HG03354 (cell line): ENCODE measurements at regions not wholly inside any gene's neighbourhood (a gene's known extent, or its start where the extent isn't known, plus 50 kb on each side); places are given as distances from the start of the nearest gene placed in this dataset.

Experiments used
- ATAC-seq: cut with Tn5 transposase; IDR thresholded peaks from one replicate; pipeline ENCODE4 v1.9.1; 2021; ENCODE audit warnings: mild to moderate bottlenecking; ENCODE audit not compliant: unreplicated experiment, poor library complexity, severe bottlenecking

DNA sequence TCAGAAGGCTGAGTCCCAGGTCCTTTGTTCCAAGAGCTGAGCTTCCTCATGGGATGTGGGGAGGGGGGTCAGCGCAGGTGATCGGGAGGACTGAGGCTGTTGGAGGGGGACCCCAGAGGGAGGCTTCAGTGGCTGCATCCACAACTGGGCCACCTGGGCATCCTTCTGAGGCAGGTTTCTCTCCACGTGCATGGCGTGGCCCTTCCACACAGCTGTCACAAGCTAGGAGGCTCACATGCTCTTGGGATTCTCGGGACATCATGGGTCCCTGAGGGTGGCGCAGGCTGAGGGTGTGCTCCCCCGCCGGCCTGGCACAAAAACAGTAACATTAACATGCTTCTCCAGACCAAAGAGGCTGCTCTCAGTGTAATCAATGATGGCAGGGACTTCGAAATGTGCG, 229.6 kb upstream of the AJAP1 start:
- no peak for ATAC-seq

DNA sequence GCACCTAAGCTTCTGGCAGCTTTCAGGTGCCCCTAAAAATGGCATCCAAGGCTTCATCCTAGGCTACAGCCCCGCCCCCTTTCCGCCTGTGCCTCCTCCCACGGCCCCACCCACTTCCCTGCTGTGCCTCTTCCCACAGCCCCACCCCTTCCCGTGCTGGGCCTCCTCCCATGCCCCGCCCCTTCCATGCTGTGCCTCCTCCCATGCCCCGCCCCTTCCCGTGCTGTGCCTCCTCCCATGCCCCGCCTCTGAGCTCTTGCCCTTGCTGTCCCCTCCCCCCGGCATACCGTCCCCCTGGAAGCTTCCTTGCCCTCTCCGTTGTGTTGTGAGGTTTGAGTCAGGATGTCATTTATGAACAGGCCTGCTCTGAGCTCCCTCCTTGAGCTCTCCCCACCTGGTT, 228.5 kb upstream of the AJAP1 start:
- no peak for ATAC-seq

DNA sequence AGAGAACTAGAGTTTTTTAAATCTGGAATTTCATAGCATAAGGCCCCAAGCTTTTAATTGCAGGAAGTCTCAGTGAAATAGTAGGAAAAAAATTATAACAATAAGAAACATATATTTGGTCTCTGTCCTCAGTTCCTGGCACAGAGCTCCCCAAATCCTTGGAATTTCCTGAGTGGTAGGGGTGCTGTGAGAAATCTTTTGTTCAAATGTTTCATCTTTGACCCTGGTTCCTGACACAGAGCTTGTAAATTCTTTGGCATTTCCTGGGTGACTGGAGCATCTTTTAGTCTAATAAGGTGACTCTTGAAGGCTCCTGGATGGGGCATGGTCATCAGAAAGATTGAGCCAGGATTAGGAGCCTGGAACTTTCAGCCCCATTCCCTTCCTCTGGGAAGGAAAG, 225.7 kb upstream of the AJAP1 start:
- ATAC-seq: no peak

DNA sequence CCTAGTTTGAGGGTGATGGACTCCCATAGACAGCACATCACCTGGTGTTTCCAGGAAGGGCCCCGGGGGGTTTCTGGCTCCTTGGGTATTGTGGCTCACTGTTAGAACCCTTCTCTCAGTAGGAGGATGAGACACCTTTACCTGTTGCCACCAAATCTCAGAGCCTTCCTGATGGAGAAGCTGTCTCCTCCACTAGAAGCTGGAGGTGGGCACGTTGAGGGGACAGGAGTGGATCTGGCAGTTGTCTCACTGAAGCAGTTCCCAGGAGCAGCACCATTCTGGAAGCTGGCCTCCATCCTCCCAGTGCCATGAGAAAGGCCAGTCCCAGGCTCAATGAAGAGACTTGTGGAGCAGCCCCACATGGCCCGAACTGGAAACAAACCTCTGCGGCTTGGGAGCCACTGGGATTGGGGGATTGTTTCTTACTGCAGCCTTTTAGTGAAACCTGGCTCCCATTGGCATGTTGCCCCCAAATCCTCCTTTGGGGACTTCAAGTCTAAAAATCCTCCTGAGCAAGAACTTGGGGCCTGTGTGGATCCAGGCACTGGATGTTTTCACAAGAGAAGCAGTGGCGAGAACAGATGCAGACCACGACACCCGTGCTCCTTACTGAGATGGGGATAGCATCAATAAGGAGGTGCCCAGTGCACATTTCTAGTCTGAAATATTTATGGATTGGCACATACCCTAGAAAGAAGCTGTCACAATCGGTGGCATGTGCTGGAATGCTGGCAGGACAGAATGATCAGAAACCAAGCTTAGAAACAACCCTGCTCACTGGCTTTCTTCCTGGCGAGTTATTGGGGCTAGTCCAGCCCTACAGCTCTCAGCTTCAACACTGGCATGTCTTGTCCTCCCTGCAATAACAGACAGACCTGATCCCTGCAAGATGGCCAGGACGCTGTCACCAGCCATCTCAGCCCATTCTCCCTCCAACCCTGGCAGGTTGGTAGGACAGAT, 223.7 kb upstream of the AJAP1 start:
- ATAC-seq: no peak

DNA sequence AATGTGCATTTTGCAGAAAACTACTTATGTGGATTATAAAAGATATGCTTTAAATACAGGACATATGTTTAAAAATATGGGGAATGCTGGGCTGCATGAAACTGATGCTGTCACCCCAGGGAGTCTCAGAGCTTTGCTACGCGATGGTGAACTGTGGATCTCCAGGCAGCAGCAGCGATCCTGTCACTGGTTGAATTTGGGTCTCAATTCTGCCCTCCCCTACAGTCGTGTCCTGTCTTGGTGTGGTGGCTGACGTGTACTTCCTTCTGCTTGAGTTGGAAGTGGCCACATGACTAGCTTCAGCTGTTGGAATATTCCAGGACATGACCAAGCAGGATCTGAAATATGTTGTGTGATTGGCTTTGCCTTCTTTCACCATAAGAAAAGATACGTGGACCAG, 222.9 kb upstream of the AJAP1 start:
- no peak for ATAC-seq

DNA sequence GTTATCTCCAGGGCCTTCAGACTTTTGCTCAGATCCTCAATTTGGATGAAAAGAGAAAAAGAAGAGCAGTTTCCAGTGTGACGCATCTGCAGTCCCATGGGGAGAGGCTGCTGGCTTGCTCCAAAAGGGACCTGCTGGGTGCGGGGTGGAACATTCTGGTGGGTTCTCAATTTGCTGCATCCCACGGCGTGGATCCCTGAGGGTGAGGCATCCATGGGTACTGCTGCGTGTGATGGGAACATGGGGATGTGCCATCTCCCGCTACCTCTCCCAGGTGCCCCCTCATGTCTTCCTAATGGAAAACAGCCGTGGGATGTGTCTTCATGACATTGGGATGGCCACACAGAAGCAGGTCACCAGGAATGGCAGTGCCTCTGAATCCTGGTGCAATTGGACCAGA, 221.3 kb upstream of the AJAP1 start:
- no peak for ATAC-seq

DNA sequence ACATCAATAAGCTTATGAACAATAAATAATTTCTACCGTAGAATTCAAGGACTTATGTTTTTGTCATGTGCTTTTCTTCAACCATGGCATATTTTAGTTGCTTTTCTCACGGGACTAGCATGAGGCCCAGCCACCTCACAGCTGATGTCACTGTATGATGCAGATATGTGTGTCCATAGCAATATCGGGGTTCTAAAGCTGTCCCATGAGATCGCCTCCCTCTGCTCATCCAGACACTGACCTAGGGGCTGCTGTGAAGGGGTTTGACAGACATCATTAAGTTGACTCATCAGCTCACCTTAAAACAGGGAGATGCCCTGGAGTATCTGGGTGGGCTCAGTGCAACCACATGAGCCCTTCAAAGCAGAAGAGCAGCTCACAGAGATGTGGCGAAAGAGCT, 210.3 kb upstream of the AJAP1 start:
- no peak for ATAC-seq

DNA sequence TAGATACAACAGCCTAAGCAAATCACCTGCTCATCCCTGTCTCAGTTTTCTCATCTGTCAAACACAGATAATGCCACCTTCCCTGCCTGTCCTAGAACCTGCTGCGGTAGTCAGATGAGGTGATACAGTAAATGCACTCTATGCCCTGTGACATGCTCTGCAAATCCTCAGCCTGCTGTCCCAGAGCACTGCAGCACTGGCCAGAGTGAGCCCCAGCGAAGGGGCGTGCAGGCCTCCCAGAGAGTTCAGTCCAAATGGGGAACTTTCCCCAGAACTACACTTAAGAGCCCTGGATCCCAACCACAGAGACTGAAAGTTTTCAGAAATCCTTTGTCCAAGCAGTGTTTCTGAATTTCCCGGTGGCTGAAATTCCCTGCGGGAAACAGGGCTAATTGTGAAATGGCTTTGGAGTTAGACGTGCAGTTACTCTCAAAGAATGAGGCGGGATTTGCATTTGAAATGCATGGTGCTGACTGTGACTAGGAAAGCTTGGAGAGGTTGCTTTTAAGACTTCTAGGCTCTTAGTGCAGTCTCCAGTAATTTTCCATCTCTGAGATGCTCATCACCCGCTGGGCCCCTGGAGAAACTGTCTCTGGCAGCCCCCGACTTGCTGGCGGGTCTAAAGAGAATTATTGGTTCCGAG, 206.5 kb upstream of the AJAP1 start:
- ATAC-seq: no peak

DNA sequence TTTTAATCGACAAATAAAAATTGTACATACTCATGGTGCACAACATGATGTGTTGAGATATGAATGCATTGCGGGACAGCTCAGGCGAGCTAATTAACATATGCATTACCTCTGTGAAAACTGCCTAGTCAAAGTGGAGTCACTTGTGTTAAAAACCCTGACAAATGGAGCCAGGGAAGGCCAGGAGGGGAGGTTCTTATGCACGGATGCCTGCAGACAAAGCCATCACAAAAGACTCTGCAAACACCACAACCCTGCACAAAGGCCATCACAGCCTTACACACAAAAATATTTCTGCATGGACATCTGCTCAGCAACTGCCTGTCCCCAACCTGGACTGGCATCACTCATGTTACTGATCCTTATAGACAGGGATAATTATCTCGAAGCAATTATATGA, 204.4 kb upstream of the AJAP1 start:
- no peak for ATAC-seq

DNA sequence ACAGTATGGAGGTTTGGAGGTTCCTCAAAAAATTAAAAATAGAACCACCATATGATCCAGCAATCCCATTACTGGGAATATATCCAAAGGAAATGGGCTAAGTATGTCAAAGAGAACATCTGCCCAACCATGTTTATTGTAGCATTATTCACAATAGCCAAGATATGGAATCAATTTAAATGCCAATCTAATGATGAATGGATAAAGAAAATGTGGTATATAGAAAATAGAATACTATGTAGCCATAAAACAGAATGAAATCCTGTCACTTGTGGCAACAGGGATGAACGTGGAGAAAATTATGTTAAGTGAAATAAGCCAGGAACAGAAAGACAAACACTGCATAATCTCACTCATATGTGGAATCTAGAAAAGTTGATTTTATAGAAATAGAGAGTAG, 201.7 kb upstream of the AJAP1 start:
- no peak for ATAC-seq

DNA sequence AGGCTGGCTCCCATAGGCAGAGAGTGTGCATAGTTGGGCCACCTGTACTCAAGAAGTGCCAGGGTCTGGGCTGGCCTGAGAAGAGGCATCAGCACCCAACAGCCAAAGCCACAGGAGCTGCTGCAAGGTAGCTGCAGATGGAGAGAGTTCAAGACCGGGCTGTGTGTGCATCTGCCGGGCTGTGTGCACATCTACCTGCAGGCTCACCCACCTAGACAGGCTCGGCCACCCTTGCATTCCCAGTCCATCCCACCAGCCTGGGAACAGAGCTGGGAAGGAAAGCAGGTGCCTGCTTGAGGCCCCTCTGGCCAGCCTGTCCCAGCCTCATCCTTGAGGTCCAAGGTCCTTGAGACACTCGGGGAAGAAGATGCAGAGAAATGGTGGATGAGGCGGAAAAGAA, 194.4 kb upstream of the AJAP1 start:
- ATAC-seq: no peak

DNA sequence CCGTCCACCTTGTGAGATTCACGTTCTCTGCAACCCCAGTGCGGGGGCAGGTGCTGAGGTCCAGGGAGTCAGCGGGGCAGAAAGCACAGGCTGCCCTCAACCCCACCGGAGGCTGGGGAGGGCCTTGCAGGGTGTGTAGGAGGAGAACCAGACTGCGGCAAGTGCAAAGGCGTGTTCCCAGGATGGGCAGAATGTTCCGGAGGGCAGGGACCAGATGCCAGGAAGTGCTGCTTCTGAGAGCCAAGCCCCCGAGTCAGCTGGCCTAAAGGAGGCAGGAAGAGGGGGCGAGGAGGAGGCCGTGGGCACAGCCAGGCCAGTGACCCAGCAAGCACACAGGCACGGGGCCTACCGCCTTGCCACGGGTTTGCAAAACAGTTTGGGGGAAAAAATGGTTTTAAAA, 193.8 kb upstream of the AJAP1 start:
- ATAC-seq: no peak

DNA sequence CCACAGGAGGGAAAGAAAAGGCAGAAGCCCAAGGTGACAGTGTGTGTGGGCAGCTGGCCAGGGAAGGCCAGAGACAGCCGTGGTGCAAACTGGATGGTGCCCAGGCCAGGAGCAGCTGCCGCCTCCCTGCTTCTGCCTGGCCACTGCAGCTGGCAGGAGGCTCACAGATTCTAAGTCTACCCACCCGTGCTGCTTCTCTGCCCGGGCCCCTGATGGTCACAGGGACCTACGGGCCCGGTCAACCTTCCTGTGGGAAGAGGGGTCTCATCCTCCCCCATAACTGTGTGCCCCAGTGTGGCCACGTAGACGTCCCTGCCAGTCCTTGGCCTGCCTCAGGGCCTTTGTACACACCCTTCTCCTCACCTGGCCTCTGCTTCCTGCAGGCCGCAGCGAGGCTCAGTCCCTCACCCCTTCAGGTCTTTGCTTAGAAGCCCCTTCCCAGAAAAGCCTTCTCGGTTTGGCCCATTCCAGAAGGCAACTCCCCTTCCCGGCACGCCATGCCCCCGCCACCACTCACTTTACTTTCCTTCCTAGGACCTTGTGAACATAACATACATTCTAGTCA, 192.6 kb upstream of the AJAP1 start:
- no peak for ATAC-seq

DNA sequence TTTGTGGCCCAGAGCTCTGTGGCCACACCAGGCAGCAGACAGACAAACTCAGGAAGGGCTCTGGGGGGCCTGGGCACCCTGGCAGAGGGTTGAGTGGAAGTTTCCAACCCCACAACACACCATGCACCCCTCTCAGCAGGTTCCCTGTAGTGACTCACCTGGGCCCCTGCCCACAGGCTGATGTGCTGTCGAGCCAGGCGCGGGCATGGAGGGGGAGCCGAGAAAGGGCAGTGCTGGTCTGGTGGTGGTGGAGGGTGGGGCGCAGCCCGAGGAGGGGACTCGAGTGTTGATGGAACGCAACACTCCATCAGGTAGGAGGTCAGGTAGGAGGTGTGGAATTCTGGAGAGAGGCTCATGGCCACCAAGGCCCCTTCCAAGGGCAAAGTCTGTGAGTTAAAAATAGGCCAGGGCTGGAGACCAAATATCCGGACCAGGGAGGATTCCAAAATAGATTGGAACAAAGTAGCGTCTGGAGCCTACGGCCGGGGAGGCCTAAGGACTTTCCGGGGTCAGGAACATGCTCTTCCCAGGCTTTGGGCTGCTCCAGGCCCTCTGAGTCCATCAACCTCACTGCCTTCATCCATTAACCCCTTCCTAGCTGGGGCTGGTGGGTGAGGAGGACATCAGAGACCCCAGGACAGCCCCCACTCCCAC, 191.5 kb upstream of the AJAP1 start:
- ATAC-seq: no peak

DNA sequence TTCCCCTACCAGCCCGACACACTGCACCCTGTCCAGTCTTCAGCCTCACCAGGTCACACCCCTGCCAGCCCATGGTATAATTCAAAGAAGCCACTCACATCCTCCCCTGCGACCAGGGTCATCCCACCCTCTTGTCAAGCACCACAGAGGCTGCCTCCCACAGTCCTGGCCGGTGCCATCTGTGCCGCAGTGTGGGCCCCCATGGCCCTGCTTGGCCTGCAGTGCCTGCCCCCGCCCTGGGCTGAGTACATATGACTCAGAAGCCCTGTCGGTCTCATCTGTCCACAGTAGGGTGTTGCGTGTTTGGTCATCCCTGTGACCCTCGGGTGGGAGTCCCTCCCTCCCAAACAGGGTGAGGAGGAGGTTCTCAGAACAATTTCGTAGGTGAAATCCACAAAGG, 190.8 kb upstream of the AJAP1 start:
- ATAC-seq: no peak

DNA sequence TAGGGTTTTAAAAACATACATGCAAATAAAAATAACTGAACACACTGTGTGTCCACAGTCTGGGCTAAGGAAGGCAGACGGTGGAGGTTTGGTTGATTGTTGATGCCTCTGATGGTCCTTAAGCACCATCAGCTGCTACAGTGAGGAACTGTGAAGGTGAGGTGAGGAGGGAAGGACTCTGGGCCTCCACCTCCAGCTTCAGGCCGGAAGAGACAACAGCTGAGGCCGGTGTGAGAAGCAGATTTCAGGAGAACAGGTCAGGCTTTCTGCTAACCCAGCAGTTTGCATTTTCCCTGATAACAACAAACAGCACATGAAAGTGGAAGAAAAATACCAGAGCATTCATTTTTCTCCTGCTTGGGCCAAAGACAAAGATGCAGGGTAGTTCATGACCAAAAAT, 189.9 kb upstream of the AJAP1 start:
- ATAC-seq: no peak

DNA sequence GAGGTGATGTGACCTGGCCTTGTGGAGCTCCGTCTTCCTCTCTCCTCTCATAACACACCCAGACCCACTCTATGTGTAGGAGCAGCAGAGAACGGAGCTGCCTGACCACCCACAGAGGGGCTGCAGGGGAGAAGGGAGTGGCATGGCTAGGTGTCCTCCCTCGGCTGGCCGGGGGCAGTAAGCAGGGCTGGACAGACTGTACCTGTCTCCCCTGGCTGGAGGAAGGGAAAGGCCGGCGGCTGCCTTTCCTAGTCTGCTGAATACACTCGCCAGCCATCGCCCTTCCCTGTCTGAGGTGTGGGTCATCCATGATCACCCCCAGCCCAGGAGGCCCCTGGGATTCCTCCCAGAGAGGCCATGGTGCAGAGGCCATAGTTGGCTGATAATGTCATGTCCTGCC, 187.2 kb upstream of the AJAP1 start:
- no peak for ATAC-seq

DNA sequence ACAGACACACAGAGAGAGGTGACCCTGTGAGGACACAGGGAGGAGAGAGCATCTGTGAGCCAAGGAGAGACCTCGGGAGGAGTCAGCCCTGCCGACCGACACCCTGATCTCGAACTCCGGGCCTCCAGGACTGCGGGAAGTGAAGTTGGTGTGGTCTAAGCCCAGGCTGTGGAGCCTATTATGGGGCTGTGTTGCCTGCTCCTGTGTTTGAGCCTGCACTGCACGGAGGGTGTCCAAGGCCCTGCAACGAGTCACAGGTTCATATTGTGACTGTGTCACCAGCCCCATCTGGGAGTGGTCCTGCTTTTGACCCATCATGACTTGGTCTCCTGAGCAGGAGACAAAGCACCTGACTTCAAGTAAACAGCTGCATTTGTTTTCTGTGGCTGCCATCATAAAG, 186.0 kb upstream of the AJAP1 start:
- ATAC-seq: no peak

DNA sequence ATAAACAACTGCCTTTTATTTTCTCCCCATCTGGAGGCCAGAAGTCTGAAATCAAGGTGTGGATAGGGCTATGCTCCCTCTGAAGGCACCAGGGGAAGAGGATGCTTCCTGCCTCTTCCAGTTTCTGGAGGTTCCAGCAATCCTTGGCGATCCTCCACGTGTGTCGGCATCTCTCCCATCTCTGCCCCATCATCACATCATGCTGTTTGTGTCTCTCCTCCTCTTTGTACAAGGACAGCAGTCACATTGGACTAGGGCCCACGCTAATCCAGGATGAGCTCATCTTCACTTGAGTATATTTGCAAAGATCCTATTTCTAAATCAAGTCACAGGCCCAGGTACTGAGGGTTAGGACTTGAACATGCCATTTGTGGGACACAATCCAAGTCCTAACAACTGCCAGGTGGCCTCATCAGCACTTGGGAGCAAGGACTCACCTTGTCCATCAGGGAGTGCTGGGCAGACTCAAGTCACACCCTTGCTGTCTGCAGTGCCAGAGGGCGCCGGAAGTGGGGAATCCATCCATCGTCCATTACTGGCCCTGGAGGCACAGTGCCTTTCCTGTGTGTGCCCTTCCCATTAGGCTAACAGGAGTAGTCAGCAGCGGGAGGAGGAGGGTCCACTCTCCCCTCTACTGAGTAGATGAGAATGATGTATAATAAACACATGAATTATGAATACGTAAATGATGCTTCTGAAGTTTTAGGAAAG, 185.4 kb upstream of the AJAP1 start:
- no peak for ATAC-seq

DNA sequence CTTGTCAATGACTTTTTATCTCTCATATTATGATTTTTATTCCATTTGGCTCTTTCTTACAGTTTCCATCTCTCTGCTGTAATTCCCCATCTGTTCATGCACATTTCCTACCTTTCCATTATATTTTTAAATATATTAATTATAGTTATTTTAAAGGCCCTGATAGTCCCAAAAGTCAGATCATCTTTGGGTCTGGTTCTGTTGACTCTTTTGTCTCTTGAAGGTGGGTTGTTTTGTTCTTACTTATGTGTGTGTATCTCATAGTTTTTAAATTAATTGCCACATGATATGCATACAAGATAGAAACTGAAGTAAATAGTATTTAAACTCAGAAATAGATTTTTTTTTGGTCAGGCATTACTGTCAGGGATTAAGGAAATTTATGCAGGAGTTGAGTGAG, 178.0 kb upstream of the AJAP1 start:
- no peak for ATAC-seq
